Ammon's horn (tissue), 1 donor: ENCODE measurements at regions not wholly inside any gene's neighbourhood (a gene's known extent, or its start where the extent isn't known, plus 50 kb on each side); places are given as distances from the start of the nearest gene placed in this dataset.
A peak's percentile ranks its signal among the peaks of the same experiment; 100 is the strongest.
"Not testable (repeated sequence)": the region's sequence is repeated elsewhere in the genome, so short reads cannot be mapped to it uniquely, and the experiment has no call there.

ENCODE experiments used
- DNase-seq: peaks from one replicate; pipeline ENCODE4 v3.0.0-alpha.2; 2016; ENCODE audit warnings: low spot score

GRCh38 chr2:88802026-88802425 lies 110.6 kb downstream of the RPIA start:
- DNase-seq = not testable (repeated sequence)

GRCh38 chr2:88807237-88807962 lies 115.9 kb downstream of the RPIA start:
- no peak for DNase-seq

GRCh38 chr2:88808083-88808482 lies 116.6 kb downstream of the RPIA start:
- DNase-seq = no peak

- DNase-seq = no peak
Observed at GRCh38 chr2:88808652-88809051, 117.2 kb downstream of the RPIA start.

DNA sequence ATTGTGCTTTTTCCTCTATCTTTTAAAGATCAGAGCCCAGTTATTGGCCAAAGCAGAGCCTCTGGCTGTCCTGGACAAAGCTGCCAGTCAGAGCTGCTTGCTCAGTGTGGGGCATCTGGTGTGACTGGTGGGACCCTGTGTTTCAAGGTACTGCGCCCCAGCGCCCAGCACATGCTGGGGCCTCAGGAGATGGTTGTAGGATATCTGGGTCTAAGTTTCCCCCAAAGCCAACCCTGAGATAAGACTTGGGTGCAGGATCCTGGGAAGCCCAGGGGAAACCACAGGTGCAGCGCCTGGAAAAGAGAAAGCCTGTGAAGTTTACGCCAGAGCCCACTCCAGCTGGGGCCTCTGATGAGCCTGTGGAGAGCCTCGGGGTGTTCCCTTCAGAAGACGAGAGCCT lies 117.7 kb downstream of the RPIA start:
- no peak for DNase-seq

DNA sequence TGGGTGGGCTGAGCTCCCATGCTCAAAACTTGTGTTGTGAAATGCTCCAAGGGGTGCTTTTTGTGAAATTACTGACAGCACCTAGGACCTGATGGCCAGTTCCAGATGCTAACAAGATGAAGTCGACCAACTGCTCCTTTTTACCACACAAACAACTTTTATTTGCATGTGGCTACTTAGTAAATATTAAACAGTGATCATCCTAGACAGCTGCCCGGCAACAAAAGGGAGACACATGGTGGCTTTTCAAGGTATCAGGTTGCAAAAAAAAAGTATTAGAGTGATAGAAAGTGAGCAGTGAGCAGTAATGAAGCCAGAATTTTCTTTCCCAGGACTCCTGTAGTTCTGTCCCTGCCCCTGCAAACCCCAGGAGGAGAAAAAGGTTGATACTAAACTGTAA lies 118.5 kb downstream of the RPIA start:
- no peak for DNase-seq

DNA sequence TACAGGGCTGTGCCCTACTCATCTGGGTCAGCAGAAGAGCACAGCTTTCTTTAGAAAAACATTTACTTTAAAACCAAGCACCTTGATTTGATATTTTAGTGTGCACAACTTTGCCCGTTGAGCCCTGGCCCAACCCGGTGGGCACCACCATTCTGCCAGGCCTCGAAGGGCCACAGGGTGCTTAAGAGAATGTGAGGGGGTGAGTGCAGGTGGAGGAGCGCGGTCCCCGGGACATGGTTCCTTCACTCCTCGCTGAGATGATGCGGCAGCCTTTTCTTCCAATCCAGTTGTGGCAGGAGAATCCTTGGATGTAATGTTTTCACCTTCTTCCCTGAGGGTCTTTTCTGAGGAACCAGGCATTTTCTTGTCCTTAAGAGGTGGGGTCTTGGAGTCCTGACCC lies 119.0 kb downstream of the RPIA start:
- no peak for DNase-seq

DNA sequence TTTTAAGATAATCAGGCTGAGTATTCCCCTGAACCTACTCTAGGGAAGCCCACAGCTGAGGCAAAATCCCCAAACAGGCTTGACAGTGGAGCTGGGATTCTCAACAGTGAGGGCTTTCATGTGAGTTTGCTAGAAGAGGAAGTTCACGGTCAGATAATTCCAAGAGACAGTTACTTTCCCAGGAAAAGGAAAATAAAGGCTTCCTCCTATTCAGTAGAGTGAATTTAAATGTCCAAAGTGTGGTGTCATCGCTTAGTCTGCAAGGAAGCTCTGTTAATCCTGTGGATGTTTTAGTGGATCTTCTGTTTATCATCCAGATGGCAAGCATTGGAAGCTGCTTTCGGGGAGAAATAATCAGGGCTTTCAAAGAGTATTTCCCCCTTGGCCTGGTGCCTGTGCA lies 119.8 kb downstream of the RPIA start:
- DNase-seq = peak; percentile 27

GRCh38 chr2:88811681-88812080 lies 120.2 kb downstream of the RPIA start:
- DNase-seq = no peak

DNA sequence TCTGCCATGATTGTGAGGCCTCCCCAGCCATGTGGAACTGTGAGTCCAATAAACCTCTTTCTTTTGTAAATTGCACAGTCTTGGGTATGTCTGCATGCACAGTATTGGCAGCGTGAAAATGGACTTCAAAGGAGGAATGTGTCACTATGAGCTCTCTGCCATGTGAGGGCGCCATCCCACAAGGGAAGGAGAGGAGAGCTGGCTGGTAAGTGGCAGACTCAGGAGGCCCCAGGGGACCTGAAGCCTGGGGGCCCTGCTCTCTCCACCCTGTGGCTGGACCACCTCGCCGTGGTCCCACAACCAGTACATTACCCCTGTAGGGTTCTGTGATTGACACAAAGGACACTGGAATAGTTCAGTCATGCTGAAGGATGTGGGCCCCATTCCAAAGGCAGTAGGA lies 122.1 kb downstream of the RPIA start:
- no peak for DNase-seq

GRCh38 chr2:88815282-88815681 lies 123.8 kb downstream of the RPIA start:
- no peak for DNase-seq

DNA sequence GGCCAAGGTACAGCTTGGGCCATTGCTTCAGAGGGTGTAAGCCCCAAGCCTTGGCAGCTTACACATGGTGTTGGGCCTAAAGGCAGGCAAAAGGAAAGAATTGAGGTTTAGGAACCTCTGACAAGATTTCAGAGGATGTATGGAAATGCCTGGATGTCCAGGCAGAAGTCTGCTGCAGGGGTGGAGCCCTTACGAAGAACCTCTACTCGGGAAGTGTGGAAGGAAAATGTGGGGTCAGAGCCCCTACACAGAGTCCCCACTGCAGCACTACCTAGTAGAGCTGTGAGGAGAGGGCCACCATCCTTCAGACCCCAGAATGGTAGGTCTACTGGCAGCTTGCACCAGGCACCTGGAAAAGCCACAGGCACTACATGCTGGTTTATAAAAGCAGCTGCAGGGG lies 124.2 kb downstream of the RPIA start:
- DNase-seq = no peak

DNA sequence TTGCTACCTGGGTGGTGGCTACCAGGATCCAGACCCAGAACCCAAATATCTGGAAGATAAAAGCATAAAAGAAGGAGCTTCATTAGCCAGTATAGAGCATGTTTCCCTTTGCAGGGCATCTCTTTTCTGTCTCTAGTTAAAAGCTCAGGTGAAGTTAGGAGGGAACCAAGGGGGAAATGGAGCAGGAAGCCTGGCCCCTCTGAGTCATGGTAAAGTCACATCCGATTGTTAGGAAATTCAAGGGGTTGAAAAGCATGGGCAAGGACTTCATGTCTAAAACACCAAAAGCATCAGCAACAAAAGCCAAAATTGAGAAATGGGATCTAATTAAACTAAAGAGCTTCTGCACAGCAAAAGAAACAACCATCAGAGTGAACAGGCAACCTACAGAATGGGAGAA lies 126.9 kb downstream of the RPIA start:
- DNase-seq = no peak

GRCh38 chr2:88824951-88825350 lies 133.5 kb downstream of the RPIA start:
- no peak for DNase-seq

- no peak for DNase-seq
Observed at GRCh38 chr2:88826399-88826798, 134.9 kb downstream of the RPIA start.

GRCh38 chr2:88827821-88828220 lies 136.3 kb downstream of the RPIA start:
- no peak for DNase-seq

GRCh38 chr2:88828397-88829137 lies 137.1 kb downstream of the RPIA start:
- peak; percentile 39 for DNase-seq

DNA sequence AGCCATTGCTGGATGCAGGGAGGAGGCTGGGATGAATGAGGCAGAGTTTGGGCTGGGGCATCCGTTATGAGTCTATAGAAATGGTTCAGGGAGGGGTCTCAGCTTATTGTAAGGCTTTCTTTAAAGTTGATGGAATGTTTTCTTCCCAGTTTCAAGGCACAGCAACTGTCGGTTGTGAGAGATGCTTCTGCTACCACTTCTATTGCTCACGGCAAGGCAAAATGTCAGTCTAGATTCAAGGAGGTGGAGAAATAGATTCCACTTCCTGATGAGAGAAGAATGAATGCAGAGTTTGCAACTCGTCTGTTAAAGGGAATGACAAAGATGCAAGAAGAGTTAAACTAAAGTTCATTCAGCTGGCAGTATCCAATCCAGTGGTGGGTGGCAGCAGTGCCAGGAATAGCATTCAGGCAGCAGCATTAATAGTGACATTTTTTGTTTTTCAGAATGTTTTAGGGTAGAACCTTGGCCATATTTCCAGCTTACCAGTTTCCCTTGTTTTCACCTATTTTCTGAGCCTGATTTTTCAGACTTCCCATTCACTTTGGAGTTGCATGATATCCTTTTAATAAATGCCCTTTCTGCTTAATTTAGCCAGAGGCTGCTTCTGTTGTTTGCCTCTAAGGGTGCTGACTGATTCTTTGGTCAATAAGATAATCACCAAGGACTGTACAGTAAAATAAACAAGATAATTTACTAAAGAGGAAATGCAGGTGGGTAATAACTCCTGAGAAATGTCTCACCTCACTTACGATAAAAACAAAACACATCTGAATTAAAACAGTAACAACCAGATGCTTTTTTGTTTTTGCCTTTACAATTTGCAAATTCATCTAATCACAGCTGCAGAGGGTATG lies 138.4 kb downstream of the RPIA start:
- DNase-seq = no peak

DNA sequence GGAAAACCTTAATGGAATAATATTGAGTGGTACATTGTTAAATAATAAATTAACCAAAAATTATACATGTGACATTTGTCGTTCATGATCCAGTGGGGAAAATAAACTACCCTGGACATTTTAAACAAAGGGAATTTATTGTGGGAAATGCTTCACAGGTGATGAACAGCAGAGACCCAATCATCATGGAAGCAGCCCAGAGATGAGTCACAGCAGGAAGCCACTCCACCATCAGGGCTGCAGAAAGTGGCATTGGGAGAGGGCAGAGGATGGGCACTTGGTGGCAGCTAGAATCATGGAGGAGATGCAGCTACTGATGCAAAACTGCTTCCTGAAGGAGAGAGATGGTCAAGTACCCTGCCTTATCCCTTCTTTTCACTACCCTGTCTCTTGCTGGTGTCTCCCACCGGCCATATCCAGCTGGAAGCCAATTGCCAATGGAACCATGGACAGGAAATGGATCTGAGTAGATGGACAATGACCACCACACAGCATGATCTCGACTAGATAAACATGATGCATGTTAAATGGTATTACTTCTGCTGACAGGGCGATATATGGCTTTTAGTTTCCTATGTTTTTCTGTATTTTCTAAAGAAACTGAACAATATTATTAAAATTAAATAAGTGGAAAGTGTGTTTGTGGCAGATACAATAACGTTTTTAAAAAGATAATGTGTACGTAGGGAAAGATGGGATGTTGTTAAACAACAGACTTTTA lies 139.8 kb downstream of the RPIA start:
- no peak for DNase-seq

GRCh38 chr2:88831792-88832248 lies 140.3 kb downstream of the RPIA start:
- DNase-seq = peak; percentile 48

GRCh38 chr2:88832311-88832991 lies 141.0 kb downstream of the RPIA start:
- no peak for DNase-seq
